WTC11 (cell line): ENCODE measurements at regions not wholly inside any gene's neighbourhood (a gene's known extent, or its start where the extent isn't known, plus 50 kb on each side); places are given as distances from the start of the nearest gene placed in this dataset.

Source experiments
- ELF4 ChIP-seq: sonication (generic); formaldehyde crosslinking; IDR thresholded peaks from 2 replicates; pipeline ENCODE4 v1.8.1; 2022; ENCODE audit warnings: low read depth, mild to moderate bottlenecking, moderate library complexity, missing genetic modification reagents
- JUN ChIP-seq: sonication (generic); formaldehyde crosslinking; IDR thresholded peaks from 2 replicates; pipeline ENCODE4 v1.8.0; 2023; ENCODE audit warnings: mild to moderate bottlenecking, missing genetic modification reagents
- ZNF121 ChIP-seq: sonication (generic); formaldehyde crosslinking; IDR thresholded peaks from 2 replicates; pipeline ENCODE4 v1.8.0; 2023; ENCODE audit warnings: missing genetic modification reagents
- ZNF671 ChIP-seq: fragments of 250-450 bp; sonication (Bioruptor Pico); IDR thresholded peaks from 2 replicates; pipeline ENCODE4 v1.8.0; 2021; ENCODE audit warnings: mild to moderate bottlenecking
- TF ChIP-seq, protein P1 (sequence below): fragments of 200-600 bp; IDR thresholded peaks from 2 replicates; pipeline ENCODE4 v1.8.0; 2022; ENCODE audit warnings: antibody characterized with exemption
- TF ChIP-seq, protein P2 (sequence below): sonication (generic); formaldehyde crosslinking; IDR thresholded peaks from 2 replicates; pipeline ENCODE4 v1.8.0; 2022; ENCODE audit warnings: mild to moderate bottlenecking, missing genetic modification reagents
- TF ChIP-seq, protein P3 (sequence below): sonication (generic); formaldehyde crosslinking; IDR thresholded peaks from 2 replicates; pipeline ENCODE4 v1.8.1; 2023; ENCODE audit warnings: mild to moderate bottlenecking, missing genetic modification reagents, borderline replicate concordance
- TF ChIP-seq, protein P4 (sequence below): sonication (generic); formaldehyde crosslinking; IDR thresholded peaks from 2 replicates; pipeline ENCODE4 v1.8.1; 2023; ENCODE audit warnings: mild to moderate bottlenecking, missing genetic modification reagents, moderate library complexity
- TF ChIP-seq, protein P5 (sequence below): fragments of 250-450 bp; sonication (Bioruptor Pico); conservative IDR thresholded peaks from 2 replicates; pipeline ENCODE4 v1.9.0; 2021; ENCODE audit warnings: mild to moderate bottlenecking
- TF ChIP-seq, protein P6 (sequence below): sonication (generic); formaldehyde crosslinking; IDR thresholded peaks from 2 replicates; pipeline ENCODE4 v1.8.0; 2022; ENCODE audit warnings: mild to moderate bottlenecking, missing genetic modification reagents

DNA sequence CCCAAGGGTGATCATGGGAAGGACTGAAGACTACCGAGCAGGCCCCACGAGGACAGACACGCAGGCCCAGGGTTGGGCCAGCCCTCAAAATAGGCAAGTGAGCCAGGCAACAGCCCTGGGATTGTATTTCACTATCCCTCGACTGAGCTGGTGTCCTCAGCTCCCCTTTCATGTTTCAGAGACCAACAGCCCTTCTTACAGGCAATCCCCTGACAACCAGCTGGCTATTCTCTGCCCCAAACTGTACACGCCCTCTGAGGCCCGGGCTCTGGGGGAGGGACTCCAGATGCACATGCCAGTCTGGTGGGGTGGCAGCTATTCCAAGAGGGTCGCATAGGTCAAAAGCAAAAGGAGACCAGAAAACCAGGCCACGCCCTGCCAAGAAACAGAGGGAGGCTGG, 243.0 kb downstream of the TOMM20 start:
- TF ChIP-seq JUN (no peak), ZNF121 (no peak), ELF4 (CRISPR knock-in tag) (no peak), ZNF671 (CRISPR knock-in tag) (no peak)
- TF ChIP-seq, protein P1, sequence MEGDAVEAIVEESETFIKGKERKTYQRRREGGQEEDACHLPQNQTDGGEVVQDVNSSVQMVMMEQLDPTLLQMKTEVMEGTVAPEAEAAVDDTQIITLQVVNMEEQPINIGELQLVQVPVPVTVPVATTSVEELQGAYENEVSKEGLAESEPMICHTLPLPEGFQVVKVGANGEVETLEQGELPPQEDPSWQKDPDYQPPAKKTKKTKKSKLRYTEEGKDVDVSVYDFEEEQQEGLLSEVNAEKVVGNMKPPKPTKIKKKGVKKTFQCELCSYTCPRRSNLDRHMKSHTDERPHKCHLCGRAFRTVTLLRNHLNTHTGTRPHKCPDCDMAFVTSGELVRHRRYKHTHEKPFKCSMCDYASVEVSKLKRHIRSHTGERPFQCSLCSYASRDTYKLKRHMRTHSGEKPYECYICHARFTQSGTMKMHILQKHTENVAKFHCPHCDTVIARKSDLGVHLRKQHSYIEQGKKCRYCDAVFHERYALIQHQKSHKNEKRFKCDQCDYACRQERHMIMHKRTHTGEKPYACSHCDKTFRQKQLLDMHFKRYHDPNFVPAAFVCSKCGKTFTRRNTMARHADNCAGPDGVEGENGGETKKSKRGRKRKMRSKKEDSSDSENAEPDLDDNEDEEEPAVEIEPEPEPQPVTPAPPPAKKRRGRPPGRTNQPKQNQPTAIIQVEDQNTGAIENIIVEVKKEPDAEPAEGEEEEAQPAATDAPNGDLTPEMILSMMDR = no peak
- TF ChIP-seq, protein P2, sequence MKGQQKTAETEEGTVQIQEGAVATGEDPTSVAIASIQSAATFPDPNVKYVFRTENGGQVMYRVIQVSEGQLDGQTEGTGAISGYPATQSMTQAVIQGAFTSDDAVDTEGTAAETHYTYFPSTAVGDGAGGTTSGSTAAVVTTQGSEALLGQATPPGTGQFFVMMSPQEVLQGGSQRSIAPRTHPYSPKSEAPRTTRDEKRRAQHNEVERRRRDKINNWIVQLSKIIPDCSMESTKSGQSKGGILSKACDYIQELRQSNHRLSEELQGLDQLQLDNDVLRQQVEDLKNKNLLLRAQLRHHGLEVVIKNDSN = no peak
- TF ChIP-seq, protein P3, sequence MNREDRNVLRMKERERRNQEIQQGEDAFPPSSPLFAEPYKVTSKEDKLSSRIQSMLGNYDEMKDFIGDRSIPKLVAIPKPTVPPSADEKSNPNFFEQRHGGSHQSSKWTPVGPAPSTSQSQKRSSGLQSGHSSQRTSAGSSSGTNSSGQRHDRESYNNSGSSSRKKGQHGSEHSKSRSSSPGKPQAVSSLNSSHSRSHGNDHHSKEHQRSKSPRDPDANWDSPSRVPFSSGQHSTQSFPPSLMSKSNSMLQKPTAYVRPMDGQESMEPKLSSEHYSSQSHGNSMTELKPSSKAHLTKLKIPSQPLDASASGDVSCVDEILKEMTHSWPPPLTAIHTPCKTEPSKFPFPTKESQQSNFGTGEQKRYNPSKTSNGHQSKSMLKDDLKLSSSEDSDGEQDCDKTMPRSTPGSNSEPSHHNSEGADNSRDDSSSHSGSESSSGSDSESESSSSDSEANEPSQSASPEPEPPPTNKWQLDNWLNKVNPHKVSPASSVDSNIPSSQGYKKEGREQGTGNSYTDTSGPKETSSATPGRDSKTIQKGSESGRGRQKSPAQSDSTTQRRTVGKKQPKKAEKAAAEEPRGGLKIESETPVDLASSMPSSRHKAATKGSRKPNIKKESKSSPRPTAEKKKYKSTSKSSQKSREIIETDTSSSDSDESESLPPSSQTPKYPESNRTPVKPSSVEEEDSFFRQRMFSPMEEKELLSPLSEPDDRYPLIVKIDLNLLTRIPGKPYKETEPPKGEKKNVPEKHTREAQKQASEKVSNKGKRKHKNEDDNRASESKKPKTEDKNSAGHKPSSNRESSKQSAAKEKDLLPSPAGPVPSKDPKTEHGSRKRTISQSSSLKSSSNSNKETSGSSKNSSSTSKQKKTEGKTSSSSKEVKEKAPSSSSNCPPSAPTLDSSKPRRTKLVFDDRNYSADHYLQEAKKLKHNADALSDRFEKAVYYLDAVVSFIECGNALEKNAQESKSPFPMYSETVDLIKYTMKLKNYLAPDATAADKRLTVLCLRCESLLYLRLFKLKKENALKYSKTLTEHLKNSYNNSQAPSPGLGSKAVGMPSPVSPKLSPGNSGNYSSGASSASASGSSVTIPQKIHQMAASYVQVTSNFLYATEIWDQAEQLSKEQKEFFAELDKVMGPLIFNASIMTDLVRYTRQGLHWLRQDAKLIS (CRISPR knock-in tag) = no peak
- TF ChIP-seq, protein P4, sequence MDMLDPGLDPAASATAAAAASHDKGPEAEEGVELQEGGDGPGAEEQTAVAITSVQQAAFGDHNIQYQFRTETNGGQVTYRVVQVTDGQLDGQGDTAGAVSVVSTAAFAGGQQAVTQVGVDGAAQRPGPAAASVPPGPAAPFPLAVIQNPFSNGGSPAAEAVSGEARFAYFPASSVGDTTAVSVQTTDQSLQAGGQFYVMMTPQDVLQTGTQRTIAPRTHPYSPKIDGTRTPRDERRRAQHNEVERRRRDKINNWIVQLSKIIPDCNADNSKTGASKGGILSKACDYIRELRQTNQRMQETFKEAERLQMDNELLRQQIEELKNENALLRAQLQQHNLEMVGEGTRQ (CRISPR knock-in tag) = no peak
- TF ChIP-seq, protein P5, sequence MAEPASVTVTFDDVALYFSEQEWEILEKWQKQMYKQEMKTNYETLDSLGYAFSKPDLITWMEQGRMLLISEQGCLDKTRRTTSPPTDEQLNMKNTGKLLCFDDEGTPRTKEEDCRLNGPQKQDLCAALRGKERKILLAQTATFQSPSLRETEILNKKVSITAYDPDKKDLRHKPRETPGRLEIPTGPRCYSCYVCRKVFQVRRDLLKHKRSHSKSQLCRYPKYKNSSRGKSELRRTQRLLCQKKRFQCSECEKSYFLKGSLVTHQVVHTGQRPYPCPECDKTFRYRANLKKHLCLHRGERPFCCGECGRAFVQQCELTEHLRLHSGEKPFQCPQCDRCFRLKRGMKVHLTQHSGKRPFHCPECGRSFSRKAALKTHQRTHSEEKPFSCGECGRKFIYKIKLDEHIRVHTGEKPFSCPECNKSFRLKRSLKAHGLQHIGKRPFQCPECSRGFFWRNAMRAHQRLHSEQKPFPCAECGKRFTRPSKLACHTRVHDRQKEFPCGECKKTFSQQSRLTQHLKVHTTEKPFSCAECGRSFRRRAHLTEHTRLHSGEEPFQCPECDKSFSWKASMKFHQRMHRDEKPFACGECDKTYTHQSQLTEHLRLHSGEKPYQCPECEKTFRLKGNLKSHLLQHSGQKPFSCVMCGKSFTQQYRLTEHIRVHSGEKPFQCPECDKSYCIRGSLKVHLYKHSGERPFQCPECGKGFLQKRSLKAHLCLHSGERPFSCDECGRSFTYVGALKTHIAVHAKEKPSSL (CRISPR knock-in tag) = no peak
- TF ChIP-seq, protein P6, sequence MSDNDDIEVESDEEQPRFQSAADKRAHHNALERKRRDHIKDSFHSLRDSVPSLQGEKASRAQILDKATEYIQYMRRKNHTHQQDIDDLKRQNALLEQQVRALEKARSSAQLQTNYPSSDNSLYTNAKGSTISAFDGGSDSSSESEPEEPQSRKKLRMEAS = no peak
